ENCODE measurements at regions not wholly inside any gene's neighbourhood (a gene's known extent, or its start where the extent isn't known, plus 50 kb on each side); places are given as distances from the start of the nearest gene placed in this dataset.
"Not testable (repeated sequence)": the region's sequence is repeated elsewhere in the genome, so short reads cannot be mapped to it uniquely, and the experiment has no call there.

DNA sequence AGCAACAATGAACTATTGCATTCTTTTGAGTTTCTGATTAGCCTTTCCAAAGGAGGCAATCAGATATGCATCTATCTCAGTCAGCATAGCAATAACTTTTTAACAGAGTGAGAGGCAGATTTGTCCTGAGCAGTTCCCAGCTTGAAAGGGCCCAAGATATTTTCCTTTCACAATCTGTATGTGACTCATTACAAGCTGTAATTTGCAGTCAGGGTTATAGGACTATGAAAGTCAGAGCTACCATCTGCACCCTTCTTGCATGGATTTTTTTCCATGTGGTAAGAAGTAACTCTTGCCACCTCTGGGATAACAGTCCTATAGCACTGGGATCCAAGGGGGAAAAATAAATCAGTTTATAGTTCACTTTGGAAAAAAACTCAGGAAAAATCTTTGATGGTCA is 318.2 kb upstream of the RGS17 start:
- no peaks in the 10 kb centered on the region for H3K9me3 ChIP-seq
- no peak overlapping the region for H3K4me3 ChIP-seq
- intact Hi-C loops (cut with DNase I; ENCODE audit: low total_unique reads), result no loop called here
- H3K27me3 ChIP-seq, result no peaks in the 10 kb centered on the region
- no peak for DNase-seq
- H3K36me3 ChIP-seq, result no peaks in the 10 kb centered on the region
- no peak overlapping the region for H3K27ac ChIP-seq
- no peaks in the 10 kb centered on the region for H3K4me1 ChIP-seq
- TF ChIP-seq CTCF (IDR thresholded peaks at IDR 0.05), result no peak

- H3K27ac ChIP-seq; H3K36me3 ChIP-seq; H3K9me3 ChIP-seq; H3K4me3 ChIP-seq; H3K4me1 ChIP-seq; DNase-seq; intact Hi-C loops (cut with DNase I; ENCODE audit: low total_unique reads); H3K27me3 ChIP-seq: not testable (repeated sequence)
Measured at GRCh38 chr6:153442749-153443148, 311.7 kb upstream of the RGS17 start.

GRCh38 chr6:153442096-153442495 is 311.0 kb upstream of the RGS17 start:
- intact Hi-C loops (cut with DNase I; ENCODE audit: low total_unique reads), result no loop called here
- no peak for DNase-seq
- Histone ChIP-seq H3K4me1 (no peaks in the 10 kb centered on the region), H3K27ac (no peak overlapping the region), H3K36me3 (no peaks in the 10 kb centered on the region), H3K9me3 (no peaks in the 10 kb centered on the region), H3K4me3 (no peak overlapping the region), H3K27me3 (no peaks in the 10 kb centered on the region)
- no peak for TF ChIP-seq CTCF (IDR thresholded peaks at IDR 0.05)

DNA sequence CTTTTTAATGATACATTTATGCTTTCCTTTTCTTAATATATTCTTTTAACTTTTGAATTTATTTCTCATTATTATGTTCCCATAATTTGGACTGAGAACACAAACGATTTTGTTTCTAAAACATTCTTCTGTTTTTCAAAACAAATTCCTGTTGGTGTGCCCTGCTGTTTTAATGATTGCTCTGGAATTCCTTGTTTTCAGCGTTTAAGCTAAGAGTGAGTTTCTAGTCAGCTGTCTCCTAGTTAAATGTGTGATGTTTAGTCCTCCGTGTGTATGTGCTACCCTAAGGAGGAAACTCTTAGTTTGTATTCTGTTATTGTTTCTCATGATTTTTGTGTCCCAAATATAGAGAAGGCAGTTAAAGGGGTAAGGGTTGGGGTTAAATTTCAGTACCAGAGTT is 306.1 kb upstream of the RGS17 start:
- no peak for TF ChIP-seq CTCF (IDR thresholded peaks at IDR 0.05)
- intact Hi-C loops (cut with DNase I; ENCODE audit: low total_unique reads), result no loop called here
- no peak for DNase-seq

DNA sequence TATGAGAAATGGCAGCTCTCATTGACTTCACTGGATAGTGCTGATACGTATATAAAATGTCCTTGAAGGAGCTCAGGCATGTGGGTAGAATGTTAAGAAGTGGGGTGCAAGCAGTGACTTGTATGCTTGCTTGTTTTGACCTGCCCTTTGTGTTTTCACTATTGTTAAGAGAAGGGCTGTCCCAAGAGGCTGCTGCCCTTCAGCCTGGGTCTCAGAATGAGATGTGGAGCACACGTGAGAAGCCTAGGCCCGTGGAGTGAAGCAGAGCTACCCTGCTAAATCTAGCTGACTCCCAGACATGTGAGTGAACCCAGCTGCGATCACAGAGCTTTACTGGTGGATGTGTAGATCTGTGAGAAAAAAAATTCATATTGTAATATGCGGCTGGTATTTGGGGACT is 305.3 kb upstream of the RGS17 start:
- no peak for DNase-seq
- no peaks in the 10 kb centered on the region for H3K4me1 ChIP-seq
- H3K9me3 ChIP-seq, result no peaks in the 10 kb centered on the region
- no peak overlapping the region for H3K4me3 ChIP-seq
- H3K27ac ChIP-seq, result no peak overlapping the region
- no peaks in the 10 kb centered on the region for H3K27me3 ChIP-seq
- intact Hi-C loops (cut with DNase I; ENCODE audit: low total_unique reads), result no loop called here
- TF ChIP-seq CTCF (IDR thresholded peaks at IDR 0.05), result no peak
- H3K36me3 ChIP-seq, result no peaks in the 10 kb centered on the region

More for the DNA sequence above, 306.1 kb upstream of the RGS17 start:
- Histone ChIP-seq H3K4me3 (no peak overlapping the region), H3K27me3 (no peaks in the 10 kb centered on the region), H3K27ac (no peak overlapping the region), H3K4me1 (no peaks in the 10 kb centered on the region), H3K9me3 (no peaks in the 10 kb centered on the region), H3K36me3 (no peaks in the 10 kb centered on the region)

DNA sequence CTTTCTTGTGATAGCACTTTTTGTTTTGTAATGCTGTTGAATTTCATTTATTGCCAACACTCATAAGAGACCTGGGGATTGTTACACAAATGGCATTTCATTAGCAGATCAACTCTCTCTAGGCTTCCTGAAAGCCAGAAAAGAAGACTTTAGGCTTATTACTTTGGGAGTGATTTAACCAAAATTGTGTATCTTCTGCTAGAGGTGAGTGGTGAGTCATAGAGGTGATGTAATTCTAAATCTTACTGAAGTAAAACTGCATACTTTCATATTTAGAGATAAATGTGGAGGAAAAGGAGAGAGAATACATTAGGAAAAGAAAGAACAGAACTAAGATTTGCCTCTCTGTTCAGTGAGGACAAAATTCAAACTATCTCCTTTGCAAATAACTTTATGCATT is 304.7 kb upstream of the RGS17 start:
- Histone ChIP-seq H3K4me3 (no peak overlapping the region), H3K27ac (no peak overlapping the region)
- DNase-seq, result no peak

More for the DNA sequence above, 304.7 kb upstream of the RGS17 start:
- no peaks in the 10 kb centered on the region for H3K27me3 ChIP-seq
- H3K4me1 ChIP-seq, result no peaks in the 10 kb centered on the region
- intact Hi-C loops (cut with DNase I; ENCODE audit: low total_unique reads), result no loop called here
- TF ChIP-seq CTCF (IDR thresholded peaks at IDR 0.05), result no peak
- H3K9me3 ChIP-seq, result no peaks in the 10 kb centered on the region
- no peaks in the 10 kb centered on the region for H3K36me3 ChIP-seq
